Neural cell (in vitro differentiated cells): ENCODE measurements at regions not wholly inside any gene's neighbourhood (a gene's known extent, or its start where the extent isn't known, plus 50 kb on each side); places are given as distances from the start of the nearest gene placed in this dataset.

Source experiments
- H2AFZ ChIP-seq: fragments of 200-600, 300-800 bp; sonication (generic), shearing (Covaris generic); 2 replicates; pipeline ENCODE4 v1.6.0; 2014; ENCODE audit warnings: low read depth, mild to moderate bottlenecking, antibody characterized with exemption, low read length, moderate library complexity
- H3F3A ChIP-seq: fragments of 200-600 bp; shearing (Covaris generic); 2 replicates; pipeline ENCODE4 v1.6.1; 2016; ENCODE audit warnings: mild to moderate bottlenecking, moderate library complexity, mixed read lengths, antibody characterized with exemption, low read length; ENCODE audit not compliant: insufficient read depth, poor library complexity, severe bottlenecking
- H3K27ac ChIP-seq: fragments of 200-600, 300-800 bp; sonication (generic), shearing (Covaris generic); 2 replicates; pipeline ENCODE4 v1.5.1; 2014; ENCODE audit warnings: mild to moderate bottlenecking, low read length, moderate library complexity
- H3K27me3 ChIP-seq: fragments of 300-800, 200-600 bp; sonication (generic), shearing (Covaris generic); 2 replicates; pipeline ENCODE4 v1.6.0; 2014; ENCODE audit warnings: mild to moderate bottlenecking, low read depth, low read length, moderate library complexity; ENCODE audit not compliant: insufficient read depth
- H3K36me3 ChIP-seq: fragments of 300-800, 200-600 bp; sonication (generic), shearing (Covaris generic); 2 replicates; pipeline ENCODE4 v1.5.1; 2014; ENCODE audit warnings: mild to moderate bottlenecking, antibody characterized with exemption, low read length, moderate library complexity; ENCODE audit not compliant: insufficient read depth
- H3K4me2 ChIP-seq: fragments of 300-800, 200-600 bp; sonication (generic), shearing (Covaris generic); 2 replicates; pipeline ENCODE4 v1.6.0; 2014; ENCODE audit warnings: mild to moderate bottlenecking, low read length
- H3K4me3 ChIP-seq: fragments of 300-800, 200-600 bp; sonication (generic), shearing (Covaris generic); 2 replicates; pipeline ENCODE4 v1.5.1; 2014; ENCODE audit warnings: mild to moderate bottlenecking, low read length, moderate library complexity
- H3K79me2 ChIP-seq: fragments of 200-600 bp; shearing (Covaris generic); replicated peaks from 2 replicates; pipeline ENCODE4 v1.6.0; 2014; ENCODE audit warnings: mild to moderate bottlenecking, low read length, moderate library complexity; ENCODE audit not compliant: insufficient read depth
- H3K9ac ChIP-seq: fragments of 300-800, 200-600 bp; sonication (generic), shearing (Covaris generic); 2 replicates; pipeline ENCODE4 v1.6.1; 2016; ENCODE audit warnings: mild to moderate bottlenecking, low read length, mixed read lengths
- H3K9me2 ChIP-seq: fragments of 200-600 bp; shearing (Covaris generic); 2 replicates; pipeline ENCODE4 v1.6.1; 2016; ENCODE audit warnings: mild to moderate bottlenecking, low read length, mixed read lengths; ENCODE audit not compliant: insufficient read depth
- H3K9me3 ChIP-seq: fragments of 200-600, 300-800 bp; sonication (generic), shearing (Covaris generic); 2 replicates; pipeline ENCODE4 v1.6.1; 2016; ENCODE audit warnings: mild to moderate bottlenecking, mixed run types, low read length, moderate library complexity, mixed read lengths
- H4K20me1 ChIP-seq: fragments of 200-600 bp; shearing (Covaris generic); 2 replicates; pipeline ENCODE4 v1.6.1; 2016; ENCODE audit warnings: mild to moderate bottlenecking, mixed run types; ENCODE audit not compliant: insufficient read depth
- EP300 ChIP-seq: fragments of 450-650 bp; conservative IDR thresholded peaks from 2 replicates; pipeline ENCODE4 v1.6.1; 2014; ENCODE audit warnings: antibody characterized with exemption, mild to moderate bottlenecking, moderate library complexity; ENCODE audit not compliant: poor library complexity, severe bottlenecking
- EZH2 ChIP-seq: fragments of 200-600, 300-800 bp; shearing (Covaris generic), sonication (generic); IDR thresholded peaks from 2 replicates; pipeline ENCODE4 v1.6.1; 2014; ENCODE audit warnings: antibody characterized with exemption, low read length, borderline replicate concordance, mild to moderate bottlenecking; ENCODE audit not compliant: insufficient read depth, poor library complexity, severe bottlenecking
- MXI1 ChIP-seq: fragments of 450-650 bp; conservative IDR thresholded peaks from 2 replicates; pipeline ENCODE4 v1.6.1; 2014; ENCODE audit warnings: antibody characterized with exemption, mild to moderate bottlenecking; ENCODE audit not compliant: poor library complexity, severe bottlenecking
- POLR2AphosphoS5 ChIP-seq: IDR thresholded peaks from 2 replicates; pipeline ENCODE4 v1.6.1; 2012
- RAD21 ChIP-seq: fragments of 450-650 bp; conservative IDR thresholded peaks from 2 replicates; pipeline ENCODE4 v1.6.1; 2014; ENCODE audit warnings: antibody characterized with exemption, mild to moderate bottlenecking, moderate library complexity
- REST ChIP-seq: IDR thresholded peaks from 2 replicates; pipeline ENCODE4 v1.6.1; 2012; ENCODE audit warnings: borderline replicate concordance
- SMC3 ChIP-seq: fragments of 450-650 bp; conservative IDR thresholded peaks from 2 replicates; pipeline ENCODE4 v1.6.1; 2014; ENCODE audit warnings: antibody characterized with exemption, mild to moderate bottlenecking, moderate library complexity; ENCODE audit not compliant: poor library complexity
- TAF1 ChIP-seq: IDR thresholded peaks from 2 replicates; pipeline ENCODE4 v1.6.1; 2012; ENCODE audit warnings: low read depth
- TF ChIP-seq, protein P1 (sequence below): fragments of 450-650 bp; IDR thresholded peaks from 2 replicates; pipeline ENCODE4 v1.5.1; 2014; ENCODE audit warnings: antibody characterized with exemption, mild to moderate bottlenecking, moderate library complexity; ENCODE audit not compliant: poor library complexity, severe bottlenecking

DNA sequence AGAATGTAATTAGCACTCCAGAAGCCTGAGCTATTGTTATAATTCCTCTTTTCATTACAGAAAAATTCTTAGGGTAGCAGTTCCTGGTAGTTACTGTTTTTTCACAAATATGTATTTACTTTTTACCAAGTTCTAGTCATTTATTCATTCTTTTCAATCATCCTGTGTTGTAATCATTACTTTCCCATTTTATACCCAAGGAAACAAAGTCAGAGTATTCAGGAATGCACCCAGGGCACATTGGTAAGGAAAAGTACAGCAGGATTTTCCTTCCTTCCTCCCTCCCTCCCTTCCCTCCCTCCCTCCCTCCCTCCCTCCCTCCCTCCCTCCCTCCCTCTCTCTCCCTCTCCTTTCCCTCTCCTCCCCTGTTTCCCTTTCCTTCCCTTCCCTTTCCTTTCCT, 115.9 kb upstream of the RBFOX1 start:
- no peak for TF ChIP-seq TAF1
- no peak overlapping the region for H3K27ac ChIP-seq
- peaks cover 41% of the 10 kb centered on the region for H3K27me3 ChIP-seq
- H3K4me3 ChIP-seq: no peak overlapping the region
- no peaks in the 10 kb centered on the region for H4K20me1 ChIP-seq
- H3K9me2 ChIP-seq: no peaks in the 10 kb centered on the region
- H2AFZ ChIP-seq: no peak overlapping the region
- H3K36me3 ChIP-seq: no peaks in the 10 kb centered on the region
- peaks cover 5% of the 10 kb centered on the region for H3K9me3 ChIP-seq
- no peaks in the 10 kb centered on the region for H3F3A ChIP-seq
- no peak overlapping the region for H3K9ac ChIP-seq
- no peaks in the 10 kb centered on the region for H3K79me2 ChIP-seq
- H3K4me2 ChIP-seq: no peak overlapping the region

DNA sequence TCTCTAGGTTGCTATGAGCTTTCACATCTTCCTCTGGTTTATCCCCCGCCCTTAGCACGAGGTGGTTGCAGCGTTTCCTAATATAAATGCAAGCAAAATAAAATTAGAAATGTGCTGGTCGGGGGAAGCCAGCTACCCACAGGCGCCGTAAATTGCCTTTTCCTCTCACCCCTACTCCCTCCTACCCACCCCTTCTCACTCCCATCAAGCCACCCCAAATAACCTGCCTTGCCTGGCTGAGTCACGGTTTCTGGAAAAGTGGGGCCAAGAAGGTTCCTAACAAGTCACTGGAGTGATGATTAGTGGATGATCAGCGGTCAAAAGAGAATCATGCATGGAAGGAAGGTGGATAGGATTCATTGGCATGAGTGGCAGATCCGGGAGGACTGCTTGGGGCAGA, 120.9 kb upstream of the RBFOX1 start:
- H3K9me3 ChIP-seq: peaks cover 5% of the 10 kb centered on the region
- TF ChIP-seq RAD21 (no peak), SMC3 (no peak), REST (no peak), POLR2AphosphoS5 (no peak), MXI1 (no peak), EP300 (no peak), EZH2 (no peak), TAF1 (no peak)
- TF ChIP-seq, protein P1, sequence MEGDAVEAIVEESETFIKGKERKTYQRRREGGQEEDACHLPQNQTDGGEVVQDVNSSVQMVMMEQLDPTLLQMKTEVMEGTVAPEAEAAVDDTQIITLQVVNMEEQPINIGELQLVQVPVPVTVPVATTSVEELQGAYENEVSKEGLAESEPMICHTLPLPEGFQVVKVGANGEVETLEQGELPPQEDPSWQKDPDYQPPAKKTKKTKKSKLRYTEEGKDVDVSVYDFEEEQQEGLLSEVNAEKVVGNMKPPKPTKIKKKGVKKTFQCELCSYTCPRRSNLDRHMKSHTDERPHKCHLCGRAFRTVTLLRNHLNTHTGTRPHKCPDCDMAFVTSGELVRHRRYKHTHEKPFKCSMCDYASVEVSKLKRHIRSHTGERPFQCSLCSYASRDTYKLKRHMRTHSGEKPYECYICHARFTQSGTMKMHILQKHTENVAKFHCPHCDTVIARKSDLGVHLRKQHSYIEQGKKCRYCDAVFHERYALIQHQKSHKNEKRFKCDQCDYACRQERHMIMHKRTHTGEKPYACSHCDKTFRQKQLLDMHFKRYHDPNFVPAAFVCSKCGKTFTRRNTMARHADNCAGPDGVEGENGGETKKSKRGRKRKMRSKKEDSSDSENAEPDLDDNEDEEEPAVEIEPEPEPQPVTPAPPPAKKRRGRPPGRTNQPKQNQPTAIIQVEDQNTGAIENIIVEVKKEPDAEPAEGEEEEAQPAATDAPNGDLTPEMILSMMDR: no peak
- H3K27me3 ChIP-seq: peaks cover 13% of the 10 kb centered on the region
- H3K36me3 ChIP-seq: no peaks in the 10 kb centered on the region
- no peaks in the 10 kb centered on the region for H3F3A ChIP-seq
- H3K4me3 ChIP-seq: no peak overlapping the region
- H3K79me2 ChIP-seq: no peaks in the 10 kb centered on the region
- H3K4me2 ChIP-seq: no peak overlapping the region
- H2AFZ ChIP-seq: no peak overlapping the region
- no peaks in the 10 kb centered on the region for H3K9me2 ChIP-seq
- no peak overlapping the region for H3K27ac ChIP-seq
- no peaks in the 10 kb centered on the region for H4K20me1 ChIP-seq
- H3K9ac ChIP-seq: no peak overlapping the region

GRCh38 chr16:7209598-7209997, 123.0 kb upstream of the RBFOX1 start:
- Histone ChIP-seq H2AFZ (no peak overlapping the region), H3K27ac (no peak overlapping the region), H3K4me3 (no peak overlapping the region), H3K9me3 (peaks cover 5% of the 10 kb centered on the region), H3K4me2 (no peak overlapping the region), H3K36me3 (no peaks in the 10 kb centered on the region), H3F3A (no peaks in the 10 kb centered on the region), H3K27me3 (peaks cover 13% of the 10 kb centered on the region), H3K9me2 (no peaks in the 10 kb centered on the region), H3K79me2 (no peaks in the 10 kb centered on the region), H4K20me1 (no peaks in the 10 kb centered on the region), H3K9ac (no peak overlapping the region)
- TF ChIP-seq POLR2AphosphoS5 (no peak), EZH2 (no peak), REST (no peak), TAF1 (no peak), EP300 (no peak), SMC3 (no peak), RAD21 (no peak), MXI1 (no peak)
- TF ChIP-seq, protein P1: no peak
